Stimulated activated CD4-positive, alpha-beta T cell treated with anti-CD3 and anti-CD28 coated beads, Interleukin-4, amount 100 ng/mL, for 1 hour (primary cell): ENCODE measurements at regions not wholly inside any gene's neighbourhood (a gene's known extent, or its start where the extent isn't known, plus 50 kb on each side); places are given as distances from the start of the nearest gene placed in this dataset.
"Not testable (repeated sequence)": the region's sequence is repeated elsewhere in the genome, so short reads cannot be mapped to it uniquely, and the experiment has no call there.

Experiments
- DNase-seq: peaks from one replicate; pipeline ENCODE4 v3.0.0-alpha.2; 2020

GRCh38 chr5:54883374-54884194, 101.8 kb downstream of the ESM1 start:
- DNase-seq, result peak; percentile 15

GRCh38 chr5:54882841-54883240, 102.6 kb downstream of the ESM1 start:
- no peak for DNase-seq

- no peak for DNase-seq
Observed at GRCh38 chr5:54882101-54882500, 103.3 kb downstream of the ESM1 start.

- no peak for DNase-seq
Observed at GRCh38 chr5:54881286-54882005, 103.9 kb downstream of the ESM1 start.

- DNase-seq, result no peak
Observed at GRCh38 chr5:54876976-54877375, 108.4 kb downstream of the ESM1 start.

GRCh38 chr5:54876556-54876955, 108.8 kb downstream of the ESM1 start:
- no peak for DNase-seq

- DNase-seq, result no peak
Observed at GRCh38 chr5:54874337-54875021, 110.9 kb downstream of the ESM1 start.

- no peak for DNase-seq
Observed at GRCh38 chr5:54873691-54874090, 111.7 kb downstream of the ESM1 start.

- no peak for DNase-seq
Observed at GRCh38 chr5:54872810-54873209, 112.6 kb downstream of the ESM1 start.

- DNase-seq, result no peak
Observed at GRCh38 chr5:54870271-54870670, 115.1 kb downstream of the ESM1 start.

GRCh38 chr5:54869691-54870090, 115.7 kb downstream of the ESM1 start:
- DNase-seq, result no peak

- DNase-seq, result no peak
Observed at GRCh38 chr5:54868511-54869483, 116.6 kb downstream of the ESM1 start.

GRCh38 chr5:54867310-54867944, 118.0 kb downstream of the ESM1 start:
- DNase-seq, result no peak

- DNase-seq, result not testable (repeated sequence)
Observed at GRCh38 chr5:54864911-54865515, 120.4 kb downstream of the ESM1 start.

GRCh38 chr5:54862036-54862435, 123.4 kb downstream of the ESM1 start:
- DNase-seq, result no peak

- no peak for DNase-seq
Observed at GRCh38 chr5:54861212-54861894, 124.0 kb downstream of the ESM1 start.

- no peak for DNase-seq
Observed at GRCh38 chr5:54860321-54860720, 125.1 kb downstream of the ESM1 start.

- DNase-seq, result no peak
Observed at GRCh38 chr5:54859316-54859715, 126.1 kb downstream of the ESM1 start.

- DNase-seq, result no peak
Observed at GRCh38 chr5:54854883-54855581, 130.4 kb downstream of the ESM1 start.

- DNase-seq, result no peak
Observed at GRCh38 chr5:54852007-54852406, 133.4 kb downstream of the ESM1 start.
